Nephron (organoid): ENCODE measurements at regions not wholly inside any gene's neighbourhood (a gene's known extent, or its start where the extent isn't known, plus 50 kb on each side); places are given as distances from the start of the nearest gene placed in this dataset.

Experiments
- H3K27ac Mint-ChIP-seq, 3 experiments: 2 replicates each; pipeline ENCODE4 v1.8.0; 2020; ENCODE audit warnings: mixed read lengths in 3 of 3, mild to moderate bottlenecking in 2 of 3, moderate library complexity in 1 of 3
- H3K27me3 Mint-ChIP-seq: 2 replicates; pipeline ENCODE4 v1.8.0; 2021; ENCODE audit warnings: low read depth, mild to moderate bottlenecking, moderate library complexity, mixed read lengths
- H3K36me3 Mint-ChIP-seq: 2 replicates; pipeline ENCODE4 v1.8.0; 2020; ENCODE audit warnings: low read depth, mixed read lengths
- H3K4me1 Mint-ChIP-seq: 2 replicates; pipeline ENCODE4 v1.8.0; 2020; ENCODE audit warnings: mixed read lengths
- H3K4me3 Mint-ChIP-seq, 3 experiments: 2 replicates each; pipeline ENCODE4 v1.8.0; 2020; ENCODE audit warnings: mild to moderate bottlenecking in 3 of 3, mixed read lengths in 3 of 3, moderate library complexity in 2 of 3
- H3K9me3 Mint-ChIP-seq: 2 replicates; pipeline ENCODE4 v1.8.0; 2020; ENCODE audit warnings: mixed read lengths
- CTCF ChIP-seq, 3 experiments: fragments of 200-600 bp; sonication (generic); IDR thresholded peaks; one replicate each; pipeline ENCODE4 v1.5.0; 2021; ENCODE audit warnings: antibody characterized with exemption in 3 of 3; ENCODE audit not compliant: unreplicated experiment in 3 of 3

- Mint-ChIP-seq H3K9me3 (no peaks in the 10 kb centered on the region), H3K27ac (no peak overlapping the region), H3K36me3 (no peaks in the 10 kb centered on the region), H3K4me3 (no peak overlapping the region), H3K4me1 (no peaks in the 10 kb centered on the region), H3K27me3 (no peaks in the 10 kb centered on the region)
- TF ChIP-seq CTCF (IDR thresholded peaks at IDR 0.05; ENCODE audit: unreplicated experiment in 3 of 3): no peak
Measured at GRCh38 chr2:19288291-19288690, 70.1 kb downstream of the OSR1 start.

GRCh38 chr2:19287324-19287723 is 71.1 kb downstream of the OSR1 start:
- TF ChIP-seq CTCF (IDR thresholded peaks at IDR 0.05; ENCODE audit: unreplicated experiment in 3 of 3): no peak
- no peak overlapping the region for H3K27ac Mint-ChIP-seq
- H3K36me3 Mint-ChIP-seq: no peaks in the 10 kb centered on the region
- no peaks in the 10 kb centered on the region for H3K27me3 Mint-ChIP-seq
- H3K4me1 Mint-ChIP-seq: no peaks in the 10 kb centered on the region
- H3K9me3 Mint-ChIP-seq: no peaks in the 10 kb centered on the region
- H3K4me3 Mint-ChIP-seq: no peak overlapping the region

- Mint-ChIP-seq H3K4me1 (no peaks in the 10 kb centered on the region), H3K9me3 (peaks cover 14% of the 10 kb centered on the region), H3K27me3 (no peaks in the 10 kb centered on the region), H3K4me3 (no peak overlapping the region), H3K36me3 (no peaks in the 10 kb centered on the region), H3K27ac (no peak overlapping the region)
- no peak for TF ChIP-seq CTCF (IDR thresholded peaks at IDR 0.05; ENCODE audit: unreplicated experiment in 3 of 3)
Measured at GRCh38 chr2:19282305-19282704, 76.1 kb downstream of the OSR1 start.

- no peaks in the 10 kb centered on the region for H3K27me3 Mint-ChIP-seq
- H3K4me3 Mint-ChIP-seq: no peak overlapping the region
- H3K27ac Mint-ChIP-seq: no peak overlapping the region
- no peak for TF ChIP-seq CTCF (IDR thresholded peaks at IDR 0.05; ENCODE audit: unreplicated experiment in 3 of 3)
- H3K9me3 Mint-ChIP-seq: peaks cover 5% of the 10 kb centered on the region
- no peaks in the 10 kb centered on the region for H3K36me3 Mint-ChIP-seq
- H3K4me1 Mint-ChIP-seq: no peaks in the 10 kb centered on the region
Measured at GRCh38 chr2:19274439-19274838, 84.0 kb downstream of the OSR1 start.

- no peaks in the 10 kb centered on the region for H3K36me3 Mint-ChIP-seq
- H3K27me3 Mint-ChIP-seq: no peaks in the 10 kb centered on the region
- no peak overlapping the region for H3K27ac Mint-ChIP-seq
- no peak overlapping the region for H3K4me3 Mint-ChIP-seq
- no peak for TF ChIP-seq CTCF (IDR thresholded peaks at IDR 0.05; ENCODE audit: unreplicated experiment in 3 of 3)
- no peaks in the 10 kb centered on the region for H3K4me1 Mint-ChIP-seq
- no peaks in the 10 kb centered on the region for H3K9me3 Mint-ChIP-seq
Measured at GRCh38 chr2:19272941-19273470, 85.4 kb downstream of the OSR1 start.

GRCh38 chr2:19272039-19272438 is 86.4 kb downstream of the OSR1 start:
- Mint-ChIP-seq H3K27me3 (no peaks in the 10 kb centered on the region), H3K27ac (no peak overlapping the region), H3K9me3 (no peaks in the 10 kb centered on the region), H3K4me3 (no peak overlapping the region), H3K36me3 (no peaks in the 10 kb centered on the region), H3K4me1 (no peaks in the 10 kb centered on the region)
- TF ChIP-seq CTCF (IDR thresholded peaks at IDR 0.05; ENCODE audit: unreplicated experiment in 3 of 3): no peak
